IMR-90 (cell line): ENCODE measurements at regions not wholly inside any gene's neighbourhood (a gene's known extent, or its start where the extent isn't known, plus 50 kb on each side); places are given as distances from the start of the nearest gene placed in this dataset.
A peak's percentile ranks its signal among the peaks of the same experiment; 100 is the strongest.

Source experiments
- ATAC-seq: fragments of 200-7000 bp; cut with Tn5 transposase; 2 replicates; pipeline ENCODE4 v1.9.1; 2020; ENCODE audit warnings: low read depth, mild to moderate bottlenecking, moderate library complexity
- BruUV-seq: library from RNA; stranded (reverse); fragments of 400-500 nt; replicated peaks from 2 replicates; lab custom pipeline; 2021; lab: Mats Ljungman, UMichigan
- CTCF ChIA-PET: fragments of 300-600 bp; formaldehyde crosslinking; extraction: SDS; loops from one replicate; lab custom pipeline; 2021; ENCODE audit warnings: antibody characterized with exemption; lab: Yijun Ruan, JAX
- POLR2A ChIA-PET: fragments of 300-600 bp; sonication (Branson Sonifier 250); formaldehyde crosslinking; loops from one replicate; lab custom pipeline; 2022; ENCODE audit warnings: antibody characterized with exemption; ENCODE audit not compliant: unreplicated experiment; lab: Charles Lee
- DNase-seq: peaks from one replicate; pipeline ENCODE4 v3.0.0; 2013
- H2AFZ ChIP-seq: replicated peaks from 2 replicates; pipeline ENCODE3; 2013; ENCODE audit warnings: low read length, mild to moderate bottlenecking; ENCODE audit not compliant: poor library complexity
- H2AK5ac ChIP-seq: 2 replicates; pipeline ENCODE4 v1.6.1; 2013; ENCODE audit warnings: low read depth, low read length, inconsistent platforms
- H2AK9ac ChIP-seq: replicated peaks from 2 replicates; pipeline ENCODE3; 2013; ENCODE audit warnings: mild to moderate bottlenecking, low read depth, low read length, moderate library complexity; ENCODE audit not compliant: poor library complexity
- H2BK120ac ChIP-seq: 2 replicates; pipeline ENCODE4 v1.6.1; 2013; ENCODE audit warnings: low read depth, low read length, inconsistent platforms
- H2BK15ac ChIP-seq: 3 replicates; pipeline ENCODE4 v1.6.1; 2013; ENCODE audit warnings: low read depth, low read length, inconsistent platforms
- H2BK20ac ChIP-seq: 2 replicates; pipeline ENCODE4 v1.6.1; 2013; ENCODE audit warnings: low read depth, mild to moderate bottlenecking, inconsistent platforms, low read length, moderate library complexity
- H2BK5ac ChIP-seq: 2 replicates; pipeline ENCODE4 v1.6.1; 2013; ENCODE audit warnings: mild to moderate bottlenecking, low read depth, low read length, inconsistent platforms; ENCODE audit not compliant: poor library complexity, severe bottlenecking
- H3K14ac ChIP-seq: replicated peaks from 2 replicates; pipeline ENCODE4 v1.6.1; 2013; ENCODE audit warnings: low read depth, low read length, inconsistent platforms
- H3K18ac ChIP-seq: 2 replicates; pipeline ENCODE4 v1.6.1; 2013; ENCODE audit warnings: low read depth, low read length, control low read depth
- H3K23ac ChIP-seq: 2 replicates; pipeline ENCODE4 v1.6.1; 2013; ENCODE audit warnings: low read depth, low read length, inconsistent platforms
- H3K27ac ChIP-seq: 2 replicates; pipeline ENCODE4 v1.5.1; 2013; ENCODE audit warnings: mild to moderate bottlenecking, control low read depth, low read length; ENCODE audit not compliant: insufficient read depth
- H3K27me3 ChIP-seq: 2 replicates; pipeline ENCODE4 v1.6.1; 2013; ENCODE audit warnings: low read length; ENCODE audit not compliant: control insufficient read depth, insufficient read depth
- H3K36me3 ChIP-seq: 2 replicates; pipeline ENCODE4 v1.6.1; 2013; ENCODE audit warnings: low read length, mixed read lengths; ENCODE audit not compliant: control insufficient read depth, insufficient read depth
- H3K4ac ChIP-seq: 2 replicates; pipeline ENCODE4 v1.6.1; 2013; ENCODE audit warnings: low read depth, low read length, inconsistent platforms
- H3K4me1 ChIP-seq: 2 replicates; pipeline ENCODE4 v1.6.1; 2013; ENCODE audit warnings: low read length, mixed read lengths; ENCODE audit not compliant: control insufficient read depth, insufficient read depth
- H3K4me2 ChIP-seq: 2 replicates; pipeline ENCODE4 v1.6.1; 2013; ENCODE audit warnings: low read depth, mild to moderate bottlenecking, control low read depth, low read length, moderate library complexity
- H3K4me3 ChIP-seq: 2 replicates; pipeline ENCODE4 v1.5.1; 2013; ENCODE audit warnings: low read depth, mild to moderate bottlenecking, control low read depth, low read length, moderate library complexity; ENCODE audit not compliant: insufficient read depth
- H3K56ac ChIP-seq: 2 replicates; pipeline ENCODE4 v1.6.1; 2013; ENCODE audit warnings: low read length, inconsistent platforms; ENCODE audit not compliant: insufficient read depth; ENCODE audit errors: extremely low read depth
- H3K79me1 ChIP-seq, 2 experiments: 2 replicates each; pipeline ENCODE4 v1.6.1; 2013; ENCODE audit warnings: low read length in 2 of 2, inconsistent platforms in 1 of 2, low read depth in 1 of 2
- H3K9ac ChIP-seq: 2 replicates; pipeline ENCODE4 v1.6.1; 2013; ENCODE audit warnings: low read depth, low read length, control low read depth
- H3K9me1 ChIP-seq: 2 replicates; pipeline ENCODE4 v1.6.1; 2013; ENCODE audit warnings: low read length, inconsistent platforms; ENCODE audit not compliant: insufficient read depth
- H3K9me3 ChIP-seq: 2 replicates; pipeline ENCODE4 v1.6.1; 2013; ENCODE audit warnings: low read length; ENCODE audit not compliant: control insufficient read depth, insufficient read depth
- H4K20me1 ChIP-seq: 2 replicates; pipeline ENCODE4 v1.6.1; 2013; ENCODE audit warnings: low read length, inconsistent platforms; ENCODE audit not compliant: insufficient read depth
- H4K5ac ChIP-seq: 2 replicates; pipeline ENCODE4 v1.6.1; 2013; ENCODE audit warnings: mild to moderate bottlenecking, low read depth, low read length, control low read depth
- H4K8ac ChIP-seq, 2 experiments: 2 replicates each; pipeline ENCODE4 v1.6.1; 2013; ENCODE audit warnings: low read depth in 2 of 2, low read length in 2 of 2, control low read depth in 1 of 2, inconsistent platforms in 1 of 2
- H4K91ac ChIP-seq: 2 replicates; pipeline ENCODE4 v1.6.1; 2013; ENCODE audit warnings: low read depth, low read length, inconsistent platforms; ENCODE audit not compliant: insufficient read depth
- CEBPB ChIP-seq: IDR thresholded peaks from 2 replicates; pipeline ENCODE4 v1.6.1; 2012; ENCODE audit warnings: low read depth, low read length, improper control_type of control experiment
- CHD1 ChIP-seq: IDR thresholded peaks from 2 replicates; pipeline ENCODE4 v1.6.1; 2012; ENCODE audit warnings: low read depth, low read length, improper control_type of control experiment
- FOS ChIP-seq: fragments of 150-350 bp; IDR thresholded peaks from 2 replicates; pipeline ENCODE4 v1.6.1; 2016; ENCODE audit warnings: low read depth, low read length
- MAFK ChIP-seq: IDR thresholded peaks from 2 replicates; pipeline ENCODE4 v1.6.1; 2012; ENCODE audit warnings: low read depth, low read length, improper control_type of control experiment
- MAZ ChIP-seq: IDR thresholded peaks from 2 replicates; pipeline ENCODE4 v1.6.1; 2012; ENCODE audit warnings: low read depth, mild to moderate bottlenecking, low read length, improper control_type of control experiment, moderate library complexity, borderline replicate concordance
- MXI1 ChIP-seq: IDR thresholded peaks from 2 replicates; pipeline ENCODE4 v1.6.1; 2012; ENCODE audit warnings: low read depth, mild to moderate bottlenecking, low read length, moderate library complexity, borderline replicate concordance
- NFE2L2 ChIP-seq: fragments of 150-350 bp; IDR thresholded peaks from 2 replicates; pipeline ENCODE4 v1.6.1; 2016; ENCODE audit warnings: low read depth, mild to moderate bottlenecking, low read length
- RAD21 ChIP-seq: IDR thresholded peaks from 2 replicates; pipeline ENCODE4 v1.6.1; 2012; ENCODE audit warnings: low read length, improper control_type of control experiment
- RCOR1 ChIP-seq: IDR thresholded peaks from 2 replicates; pipeline ENCODE4 v1.6.1; 2012; ENCODE audit warnings: mild to moderate bottlenecking, low read length, improper control_type of control experiment; ENCODE audit not compliant: insufficient replicate concordance
- SMC3 ChIP-seq: fragments of 150-350 bp; IDR thresholded peaks from 2 replicates; pipeline ENCODE4 v1.6.1; 2016; ENCODE audit warnings: low read depth, mild to moderate bottlenecking, antibody characterized with exemption, low read length, moderate library complexity
- WGBS, 2 experiments: methylation state at CpG; one replicate each; pipeline versions ENCODE4 v1.1.5 to v1.1.7; 2013; ENCODE audit warnings: missing lambda C conversion rate in 2 of 2; ENCODE audit not compliant: insufficient read length in 1 of 2; ENCODE audit errors: extremely low coverage in 2 of 2; 5-methylcytosine and 5-hydroxymethylcytosine counted together
- dilution Hi-C: fragments of 300-500 bp; cut with HindIII; formaldehyde crosslinking; loops from one replicate; pipeline ENCODE4 v1.14.3; 2018; ENCODE audit warnings: low sequenced_read_pairs; ENCODE audit not compliant: unreplicated experiment
- in situ Hi-C: fragments of 300-500 bp; cut with MboI; formaldehyde crosslinking; loops from 3 replicates; pipeline ENCODE4 v1.14.3; 2019; ENCODE audit warnings: low sequenced_read_pairs, inconsistent platforms, mixed read lengths
- intact Hi-C: fragments of 100-400 bp; cut with micrococcal nuclease; formaldehyde crosslinking; loops from 2 replicates; pipeline ENCODE4 v1.10.0; 2022
- TF ChIP-seq, protein P1 (sequence below): conservative IDR thresholded peaks from 2 replicates; pipeline ENCODE4 v1.5.1; 2012; ENCODE audit warnings: mild to moderate bottlenecking, low read depth, low read length, improper control_type of control experiment

- TF ChIP-seq NFE2L2, result no peak
- TF ChIP-seq CEBPB, result no peak
- no peak for TF ChIP-seq RAD21
- TF ChIP-seq MXI1, result no peak
- no peak for TF ChIP-seq MAFK
- no peak for TF ChIP-seq CHD1
- TF ChIP-seq, protein P1, sequence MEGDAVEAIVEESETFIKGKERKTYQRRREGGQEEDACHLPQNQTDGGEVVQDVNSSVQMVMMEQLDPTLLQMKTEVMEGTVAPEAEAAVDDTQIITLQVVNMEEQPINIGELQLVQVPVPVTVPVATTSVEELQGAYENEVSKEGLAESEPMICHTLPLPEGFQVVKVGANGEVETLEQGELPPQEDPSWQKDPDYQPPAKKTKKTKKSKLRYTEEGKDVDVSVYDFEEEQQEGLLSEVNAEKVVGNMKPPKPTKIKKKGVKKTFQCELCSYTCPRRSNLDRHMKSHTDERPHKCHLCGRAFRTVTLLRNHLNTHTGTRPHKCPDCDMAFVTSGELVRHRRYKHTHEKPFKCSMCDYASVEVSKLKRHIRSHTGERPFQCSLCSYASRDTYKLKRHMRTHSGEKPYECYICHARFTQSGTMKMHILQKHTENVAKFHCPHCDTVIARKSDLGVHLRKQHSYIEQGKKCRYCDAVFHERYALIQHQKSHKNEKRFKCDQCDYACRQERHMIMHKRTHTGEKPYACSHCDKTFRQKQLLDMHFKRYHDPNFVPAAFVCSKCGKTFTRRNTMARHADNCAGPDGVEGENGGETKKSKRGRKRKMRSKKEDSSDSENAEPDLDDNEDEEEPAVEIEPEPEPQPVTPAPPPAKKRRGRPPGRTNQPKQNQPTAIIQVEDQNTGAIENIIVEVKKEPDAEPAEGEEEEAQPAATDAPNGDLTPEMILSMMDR, result no peak
- TF ChIP-seq SMC3, result no peak
- no peak for TF ChIP-seq FOS
- no peak for TF ChIP-seq MAZ
- no peak for TF ChIP-seq RCOR1
- peak overlapping the region; percentile 43 for H2BK5ac ChIP-seq
- peak overlapping the region; percentile 49 for H3K4ac ChIP-seq
- no peaks in the 10 kb centered on the region for H3K79me1 ChIP-seq
- no peak overlapping the region for H3K4me3 ChIP-seq
- BruUV-seq, result no TSS peak
- peak overlapping the region; percentile 87 for H4K5ac ChIP-seq
- H3K27ac ChIP-seq, result peak overlapping the region; percentile 76
- no peaks in the 10 kb centered on the region for H3K9me3 ChIP-seq
- H3K56ac ChIP-seq, result peak overlapping the region; percentile 76
- peak overlapping the region; percentile 41; the same call in 1 of the 2 replicates for H3K14ac ChIP-seq
- ChIA-PET POLR2A (no interaction called here), CTCF (no interaction called here)
- H3K23ac ChIP-seq, result peak overlapping the region; percentile 87; the same call in 1 of the 2 replicates
- no peak overlapping the region for H2AFZ ChIP-seq
- H3K18ac ChIP-seq, result peak overlapping the region; percentile 88
- no peaks in the 10 kb centered on the region for H4K20me1 ChIP-seq
- ATAC-seq (no peak), DNase-seq (no peak)
- peak overlapping the region; percentile 93 for H2BK20ac ChIP-seq
- peak overlapping the region; percentile 72; the same call in 1 of the 2 replicates for H2AK5ac ChIP-seq
- in situ Hi-C loops, result no loop called here
- peak overlapping the region; percentile 96 for H2BK120ac ChIP-seq
- H2AK9ac ChIP-seq, result no peak overlapping the region
- H4K8ac ChIP-seq, result peak overlapping the region; percentile 36 to 83; a peak in 3 of 4 replicates
- dilution Hi-C loops, result no loop called here
- no peak overlapping the region for H3K9ac ChIP-seq
- peak overlapping the region; percentile 84 for H4K91ac ChIP-seq
- H3K9me1 ChIP-seq, result no peaks in the 10 kb centered on the region; the same call in 1 of the 2 replicates
- intact Hi-C loops, result no loop called here
- H3K4me1 ChIP-seq, result peaks cover 9% of the 10 kb centered on the region
- peak overlapping the region; percentile 37; the same call in 1 of the 3 replicates for H2BK15ac ChIP-seq
- WGBS, 2 experiments, result no CpG with 5 or more reads among the region's 1 CpG
- no peak overlapping the region for H3K4me2 ChIP-seq
- H3K36me3 ChIP-seq, result no peaks in the 10 kb centered on the region
- H3K27me3 ChIP-seq, result no peaks in the 10 kb centered on the region
These were observed 99.7 kb upstream of the DDIT4L start for GRCh38 chr4:100289946-100290345.
